VCaP (cell line): ENCODE measurements at regions not wholly inside any gene's neighbourhood (a gene's known extent, or its start where the extent isn't known, plus 50 kb on each side); places are given as distances from the start of the nearest gene placed in this dataset.

ENCODE experiments used
- H3K27ac ChIP-seq: fragments of 450-650 bp; 2 replicates; pipeline ENCODE4 v1.5.1; 2017
- CTCF ChIP-seq: fragments of 450-650 bp; conservative IDR thresholded peaks from 2 replicates; pipeline ENCODE4 v1.5.1; 2017; ENCODE audit warnings: mild to moderate bottlenecking, moderate library complexity

GRCh38 chr3:18143258-18143780, 281.8 kb downstream of the SATB1 start:
- no peak overlapping the region for H3K27ac ChIP-seq
- TF ChIP-seq CTCF: no peak

- no peak for TF ChIP-seq CTCF
These were observed 287.2 kb downstream of the SATB1 start for GRCh38 chr3:18137958-18138357.

GRCh38 chr3:18135060-18135814, 289.9 kb downstream of the SATB1 start:
- H3K27ac ChIP-seq: no peak overlapping the region
- TF ChIP-seq CTCF: no peak

More at GRCh38 chr3:18137958-18138357, 287.2 kb downstream of the SATB1 start:
- no peak overlapping the region for H3K27ac ChIP-seq

GRCh38 chr3:18134386-18135059, 290.6 kb downstream of the SATB1 start:
- no peak overlapping the region for H3K27ac ChIP-seq
- TF ChIP-seq CTCF: no peak

GRCh38 chr3:18132991-18133390, 292.1 kb downstream of the SATB1 start:
- TF ChIP-seq CTCF: no peak

GRCh38 chr3:18127859-18128681, 297.1 kb downstream of the SATB1 start:
- no peak for TF ChIP-seq CTCF
- peak overlapping the region; percentile 73; the same call in 1 of the 2 replicates for H3K27ac ChIP-seq

More at GRCh38 chr3:18132991-18133390, 292.1 kb downstream of the SATB1 start:
- no peak overlapping the region for H3K27ac ChIP-seq
